Mammary epithelial cell (primary cell): ENCODE measurements at regions not wholly inside any gene's neighbourhood (a gene's known extent, or its start where the extent isn't known, plus 50 kb on each side); places are given as distances from the start of the nearest gene placed in this dataset.

Experiments used
- CTCF ChIP-seq, 2 donors: IDR thresholded peaks in 1 of 2; conservative IDR thresholded peaks in 1 of 2; 2 replicates each; pipeline ENCODE4 v1.5.1; 2011 to 2012; ENCODE audit warnings: inconsistent platforms in 2 of 2, low read length in 2 of 2, mild to moderate bottlenecking in 2 of 2, control low read depth in 1 of 2, low read depth in 1 of 2; ENCODE audit not compliant: insufficient read depth in 1 of 2; ENCODE audit errors: extremely low read depth in 1 of 2
- EZH2 ChIP-seq: IDR thresholded peaks from 2 replicates; pipeline ENCODE4 v1.6.1; 2012; ENCODE audit warnings: low read length, inconsistent platforms, borderline replicate concordance

GRCh38 chr15:69511716-69512340, 59.2 kb downstream of the RPLP1 start:
- TF ChIP-seq CTCF (conservative IDR thresholded peaks at IDR 0.05 in 1 of 2, IDR thresholded peaks at IDR 0.05 in 1 of 2; ENCODE audit: extremely low read depth in 1 of 2, insufficient read depth in 1 of 2, low read depth in 1 of 2, low read length in 2 of 2) (no peak), EZH2 (no peak)
